ENCODE measurements at regions not wholly inside any gene's neighbourhood (a gene's known extent, or its start where the extent isn't known, plus 50 kb on each side); places are given as distances from the start of the nearest gene placed in this dataset.

DNA sequence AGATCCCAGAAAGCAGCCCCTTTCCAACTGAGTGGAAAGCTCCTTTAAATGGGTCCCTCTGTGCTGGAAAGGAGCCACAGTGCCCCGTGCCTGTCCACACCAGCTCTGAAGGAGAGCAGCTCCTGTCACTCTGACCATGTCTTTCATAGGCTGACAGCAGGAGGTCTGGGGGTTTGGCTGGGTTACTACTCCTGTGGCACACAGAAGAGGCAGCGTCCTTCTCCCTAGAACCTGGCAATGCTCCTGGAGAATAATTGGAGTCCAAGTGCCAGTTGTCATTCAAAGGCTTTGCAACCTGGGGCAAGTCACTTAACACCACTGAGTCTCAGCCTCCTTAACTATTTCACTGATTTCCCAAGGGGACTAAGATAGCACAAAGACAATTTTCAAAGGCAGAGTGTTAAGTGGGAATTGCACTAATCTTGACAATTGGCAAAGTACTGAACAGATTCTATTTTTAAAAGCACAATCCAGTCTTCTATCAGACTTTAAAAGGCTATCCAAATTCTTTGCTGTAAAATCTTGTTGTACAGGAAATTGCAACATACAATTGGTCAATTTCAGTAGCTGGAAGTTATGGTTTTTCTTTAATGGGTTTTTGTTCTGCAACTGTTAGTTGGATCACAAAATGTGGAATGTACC is 457.2 kb downstream of the KIF16B start:
- no peak overlapping the region for H3K27ac ChIP-seq
- no peak for ATAC-seq
- no peaks in the 10 kb centered on the region for H3K36me3 ChIP-seq
- no peak for TF ChIP-seq POLR2AphosphoS5 (IDR thresholded peaks at IDR 0.05)
- TF ChIP-seq, protein P1, sequence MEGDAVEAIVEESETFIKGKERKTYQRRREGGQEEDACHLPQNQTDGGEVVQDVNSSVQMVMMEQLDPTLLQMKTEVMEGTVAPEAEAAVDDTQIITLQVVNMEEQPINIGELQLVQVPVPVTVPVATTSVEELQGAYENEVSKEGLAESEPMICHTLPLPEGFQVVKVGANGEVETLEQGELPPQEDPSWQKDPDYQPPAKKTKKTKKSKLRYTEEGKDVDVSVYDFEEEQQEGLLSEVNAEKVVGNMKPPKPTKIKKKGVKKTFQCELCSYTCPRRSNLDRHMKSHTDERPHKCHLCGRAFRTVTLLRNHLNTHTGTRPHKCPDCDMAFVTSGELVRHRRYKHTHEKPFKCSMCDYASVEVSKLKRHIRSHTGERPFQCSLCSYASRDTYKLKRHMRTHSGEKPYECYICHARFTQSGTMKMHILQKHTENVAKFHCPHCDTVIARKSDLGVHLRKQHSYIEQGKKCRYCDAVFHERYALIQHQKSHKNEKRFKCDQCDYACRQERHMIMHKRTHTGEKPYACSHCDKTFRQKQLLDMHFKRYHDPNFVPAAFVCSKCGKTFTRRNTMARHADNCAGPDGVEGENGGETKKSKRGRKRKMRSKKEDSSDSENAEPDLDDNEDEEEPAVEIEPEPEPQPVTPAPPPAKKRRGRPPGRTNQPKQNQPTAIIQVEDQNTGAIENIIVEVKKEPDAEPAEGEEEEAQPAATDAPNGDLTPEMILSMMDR (IDR thresholded peaks at IDR 0.05) = no peak
- no peak for TF ChIP-seq POLR2A (IDR thresholded peaks at IDR 0.05)
- no peak for TF ChIP-seq EP300 (IDR thresholded peaks at IDR 0.05)
- no peaks in the 10 kb centered on the region for H3K27me3 ChIP-seq
- H3K4me3 ChIP-seq = no peak overlapping the region
- H3K9me3 ChIP-seq = no peaks in the 10 kb centered on the region
- no peaks in the 10 kb centered on the region for H3K4me1 ChIP-seq
- WGBS, 2 donors (ENCODE audit: low coverage in 1 of 2) = 10% methylated on average over 2 of the region's 2 CpGs; no CpG with 5 or more reads in 1 of the 2 donors

DNA sequence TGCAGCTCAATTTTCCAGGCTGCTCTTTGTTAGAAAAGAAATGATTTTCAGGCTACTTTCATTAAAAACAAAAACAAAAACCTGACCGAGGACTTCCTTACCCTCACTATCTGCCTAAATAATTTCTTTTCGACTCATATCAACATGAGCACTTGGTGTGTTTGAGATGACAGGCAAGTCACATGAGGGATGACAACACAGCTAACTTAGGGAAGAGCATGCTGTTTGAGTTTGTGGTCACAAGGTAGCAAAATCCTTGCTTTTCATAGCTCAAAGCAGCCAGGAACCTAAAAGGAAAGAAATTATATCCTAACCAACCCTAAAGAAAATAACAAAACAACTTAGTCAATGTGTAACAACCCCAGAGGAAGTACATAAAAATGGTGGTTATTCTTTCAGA is 459.5 kb downstream of the KIF16B start:
- TF ChIP-seq POLR2A (IDR thresholded peaks at IDR 0.05) = no peak
- TF ChIP-seq, protein P1 (IDR thresholded peaks at IDR 0.05) = no peak
- TF ChIP-seq POLR2AphosphoS5 (IDR thresholded peaks at IDR 0.05) = no peak
- no peak for TF ChIP-seq EP300 (IDR thresholded peaks at IDR 0.05)
- Histone ChIP-seq H3K9me3 (no peaks in the 10 kb centered on the region), H3K36me3 (no peaks in the 10 kb centered on the region), H3K27ac (no peak overlapping the region), H3K27me3 (no peaks in the 10 kb centered on the region), H3K4me3 (no peak overlapping the region), H3K4me1 (no peaks in the 10 kb centered on the region)
- ATAC-seq = no peak
- 76 to 85% methylated on average over 2 of the region's 2 CpGs for WGBS, 2 donors (ENCODE audit: low coverage in 1 of 2)

DNA sequence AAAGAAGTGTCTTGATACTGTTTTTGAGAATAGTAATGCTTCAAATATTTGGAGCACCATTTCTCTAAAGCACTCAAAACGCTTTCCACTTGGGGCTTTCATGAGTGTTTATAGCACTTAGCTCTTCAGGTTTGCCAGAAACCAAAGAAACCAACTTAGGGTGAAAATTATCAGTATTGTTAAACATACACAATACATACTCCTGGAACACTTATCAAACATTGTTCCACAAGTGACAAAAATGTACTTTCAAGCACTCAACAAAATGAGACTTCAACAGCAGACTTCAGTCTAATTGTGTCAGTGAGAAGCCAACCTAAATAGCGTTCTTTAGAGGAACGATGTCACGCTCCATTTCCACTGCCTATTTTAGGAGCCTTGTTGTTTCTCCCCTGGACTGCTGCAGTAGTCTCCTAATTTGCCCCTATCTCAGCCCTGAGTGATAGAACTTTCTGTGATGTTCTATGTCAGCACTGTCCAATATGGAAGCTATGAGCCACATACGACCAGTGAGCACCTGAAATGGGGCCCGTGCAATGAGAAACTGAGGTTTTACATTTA is 461.3 kb downstream of the KIF16B start:
- TF ChIP-seq, protein P1 (IDR thresholded peaks at IDR 0.05) = no peak
- TF ChIP-seq POLR2A (IDR thresholded peaks at IDR 0.05) (no peak), EP300 (IDR thresholded peaks at IDR 0.05) (no peak), POLR2AphosphoS5 (IDR thresholded peaks at IDR 0.05) (no peak)
- H3K27me3 ChIP-seq = no peaks in the 10 kb centered on the region
- H3K27ac ChIP-seq = no peak overlapping the region
- no peak for ATAC-seq
- H3K4me1 ChIP-seq = peaks cover 0 to 6% (median 3%) of the 10 kb centered on the region in 3 donors
- 88 to 100% methylated on average over 1 to 6 of the region's 6 CpGs for WGBS, 2 donors (ENCODE audit: low coverage in 1 of 2)
- no peak overlapping the region for H3K4me3 ChIP-seq
- H3K36me3 ChIP-seq = no peaks in the 10 kb centered on the region
- no peaks in the 10 kb centered on the region for H3K9me3 ChIP-seq

DNA sequence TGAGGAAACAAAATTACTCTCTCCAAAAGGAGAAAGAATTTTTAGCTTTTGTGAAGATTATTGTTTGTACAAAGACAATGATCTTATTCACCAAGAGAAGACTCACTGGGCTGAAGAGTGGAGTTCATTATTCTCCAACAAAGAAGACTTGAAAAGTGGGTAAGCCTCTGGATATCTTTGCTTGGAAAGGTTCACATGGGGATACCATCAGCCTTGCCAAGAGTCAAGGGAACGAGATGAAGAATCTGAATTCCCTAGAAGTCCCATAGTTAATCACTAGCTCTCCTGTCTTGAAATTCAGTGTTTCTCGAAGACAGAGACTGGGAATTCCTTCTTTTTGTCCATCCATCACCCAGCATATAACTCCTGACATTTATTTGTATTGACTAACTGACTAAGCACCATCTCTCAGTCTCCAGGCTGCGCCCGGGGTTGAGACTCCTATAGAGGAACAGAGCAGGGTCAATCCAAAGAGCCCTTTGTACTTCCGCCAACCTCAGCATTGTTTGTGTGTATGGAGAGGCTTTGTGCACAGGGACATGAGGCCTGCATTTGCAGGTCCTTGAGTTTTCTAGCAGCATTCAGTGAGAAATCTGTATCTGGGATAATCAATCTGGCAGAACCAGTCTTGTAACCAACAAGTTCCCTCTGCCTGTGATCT is 461.9 kb downstream of the KIF16B start:
- no peaks in the 10 kb centered on the region for H3K9me3 ChIP-seq
- ATAC-seq = no peak

More for the DNA sequence above, 461.9 kb downstream of the KIF16B start:
- no peak for TF ChIP-seq EP300 (IDR thresholded peaks at IDR 0.05)
- no peak for TF ChIP-seq POLR2AphosphoS5 (IDR thresholded peaks at IDR 0.05)
- TF ChIP-seq POLR2A (IDR thresholded peaks at IDR 0.05) = no peak
- TF ChIP-seq, protein P1 (IDR thresholded peaks at IDR 0.05) = no peak
- H3K36me3 ChIP-seq = no peaks in the 10 kb centered on the region
- H3K27ac ChIP-seq = no peak overlapping the region
- WGBS, 2 donors (ENCODE audit: low coverage in 1 of 2) = 57 to 76% methylated on average over 4 to 5 of the region's 5 CpGs
- no peak overlapping the region for H3K4me3 ChIP-seq
- H3K4me1 ChIP-seq = peaks cover 0 to 8% (median 3%) of the 10 kb centered on the region in 3 donors
- no peaks in the 10 kb centered on the region for H3K27me3 ChIP-seq

Data from gastroesophageal sphincter (tissue), 4 donors.